ENCODE measurements at regions not wholly inside any gene's neighbourhood (a gene's known extent, or its start where the extent isn't known, plus 50 kb on each side); places are given as distances from the start of the nearest gene placed in this dataset.

GRCh38 chr13:99827011-99827772 is 144.4 kb downstream of the ZIC5 start:
- DNase-seq (ENCODE audit: low spot score) (peak; percentile 96), FAIRE-seq (peak; percentile 95)

GRCh38 chr13:99823961-99824360 is 147.6 kb downstream of the ZIC5 start:
- no peak for DNase-seq (ENCODE audit: low spot score)
- no peak for FAIRE-seq

GRCh38 chr13:99822820-99823219 is 148.7 kb downstream of the ZIC5 start:
- DNase-seq (ENCODE audit: low spot score) (no peak), FAIRE-seq (no peak)

- peak; percentile 15 for DNase-seq (ENCODE audit: low spot score)
- no peak for FAIRE-seq
Observed at GRCh38 chr13:99821741-99822140, 149.8 kb downstream of the ZIC5 start.

- DNase-seq (ENCODE audit: low spot score), result no peak
- no peak for FAIRE-seq
Observed at GRCh38 chr13:99819967-99820366, 151.6 kb downstream of the ZIC5 start.

- no peak for DNase-seq (ENCODE audit: low spot score)
- no peak for FAIRE-seq
Observed at GRCh38 chr13:99816321-99816720, 155.2 kb downstream of the ZIC5 start.

GRCh38 chr13:99813336-99814095 is 158.1 kb downstream of the ZIC5 start:
- peak; percentile 84 for FAIRE-seq
- DNase-seq (ENCODE audit: low spot score), result peak; percentile 80

- peak; percentile 98 for FAIRE-seq
Observed at GRCh38 chr13:99812625-99813024, 158.9 kb downstream of the ZIC5 start.

GRCh38 chr13:99811067-99811700 is 160.4 kb downstream of the ZIC5 start:
- DNase-seq (ENCODE audit: low spot score) (no peak), FAIRE-seq (no peak)

More at GRCh38 chr13:99812625-99813024, 158.9 kb downstream of the ZIC5 start:
- DNase-seq (ENCODE audit: low spot score), result peak; percentile 97

- DNase-seq (ENCODE audit: low spot score) (peak; percentile 95), FAIRE-seq (peak; percentile 97)
Observed at GRCh38 chr13:99809926-99810325, 161.6 kb downstream of the ZIC5 start.

- DNase-seq (ENCODE audit: low spot score), result no peak
- FAIRE-seq, result no peak
Observed at GRCh38 chr13:99809496-99809895, 162.1 kb downstream of the ZIC5 start.

GRCh38 chr13:99808786-99809185 is 162.8 kb downstream of the ZIC5 start:
- DNase-seq (ENCODE audit: low spot score) (no peak), FAIRE-seq (no peak)

- FAIRE-seq (no peak), DNase-seq (ENCODE audit: low spot score) (no peak)
Observed at GRCh38 chr13:99806671-99807070, 164.9 kb downstream of the ZIC5 start.

- FAIRE-seq (no peak), DNase-seq (ENCODE audit: low spot score) (no peak)
Observed at GRCh38 chr13:99805361-99805760, 166.2 kb downstream of the ZIC5 start.

- FAIRE-seq (no peak), DNase-seq (ENCODE audit: low spot score) (no peak)
Observed at GRCh38 chr13:99803141-99803540, 168.4 kb downstream of the ZIC5 start.

- no peak for FAIRE-seq
- DNase-seq (ENCODE audit: low spot score), result no peak
Observed at GRCh38 chr13:99802416-99802815, 169.2 kb downstream of the ZIC5 start.

- no peak for FAIRE-seq
Observed at GRCh38 chr13:99800951-99801350, 170.6 kb downstream of the ZIC5 start.

GRCh38 chr13:99800011-99800410 is 171.6 kb downstream of the ZIC5 start:
- DNase-seq (ENCODE audit: low spot score) (no peak), FAIRE-seq (no peak)

More at GRCh38 chr13:99800951-99801350, 170.6 kb downstream of the ZIC5 start:
- DNase-seq (ENCODE audit: low spot score), result no peak

GRCh38 chr13:99798756-99799155 is 172.8 kb downstream of the ZIC5 start:
- FAIRE-seq (no peak), DNase-seq (ENCODE audit: low spot score) (no peak)

GRCh38 chr13:99797691-99798090 is 173.9 kb downstream of the ZIC5 start:
- FAIRE-seq, result no peak

GRCh38 chr13:99796175-99796819 is 175.3 kb downstream of the ZIC5 start:
- DNase-seq (ENCODE audit: low spot score) (peak; percentile 14), FAIRE-seq (no peak)

More at GRCh38 chr13:99797691-99798090, 173.9 kb downstream of the ZIC5 start:
- no peak for DNase-seq (ENCODE audit: low spot score)
